ENCODE measurements at regions not wholly inside any gene's neighbourhood (a gene's known extent, or its start where the extent isn't known, plus 50 kb on each side); places are given as distances from the start of the nearest gene placed in this dataset.

- Mint-ChIP-seq H3K4me1 (no peaks in the 10 kb centered on the region), H3K27me3 (peaks cover 36% of the 10 kb centered on the region), H3K9me3 (no peaks in the 10 kb centered on the region), H3K36me3 (no peaks in the 10 kb centered on the region), H3K4me3 (no peak overlapping the region), H3K27ac (no peak overlapping the region)
- DNase-seq = no peak
- POLR2A ChIA-PET = no interaction called here
- ATAC-seq (ENCODE audit: low read depth) = no peak
Measured at GRCh38 chr12:53849113-53849512, 89.5 kb upstream of the HOXC13 start.

- peaks cover 39% of the 10 kb centered on the region for H3K27me3 Mint-ChIP-seq
- no peaks in the 10 kb centered on the region for H3K36me3 Mint-ChIP-seq
Measured at GRCh38 chr12:53849656-53850055, 89.0 kb upstream of the HOXC13 start.

GRCh38 chr12:53852061-53852460, 86.6 kb upstream of the HOXC13 start:
- DNase-seq (no peak), ATAC-seq (ENCODE audit: low read depth) (no peak)
- Mint-ChIP-seq H3K4me3 (no peak overlapping the region), H3K36me3 (no peaks in the 10 kb centered on the region), H3K4me1 (no peaks in the 10 kb centered on the region), H3K27ac (no peak overlapping the region), H3K27me3 (peaks cover 42% of the 10 kb centered on the region), H3K9me3 (no peaks in the 10 kb centered on the region)
- POLR2A ChIA-PET = no interaction called here

More at GRCh38 chr12:53849656-53850055, 89.0 kb upstream of the HOXC13 start:
- Mint-ChIP-seq H3K9me3 (no peaks in the 10 kb centered on the region), H3K4me3 (no peak overlapping the region), H3K4me1 (no peaks in the 10 kb centered on the region), H3K27ac (no peak overlapping the region)
- POLR2A ChIA-PET = no interaction called here
- DNase-seq = no peak
- no peak for ATAC-seq (ENCODE audit: low read depth)

GRCh38 chr12:53852992-53853391, 85.6 kb upstream of the HOXC13 start:
- Mint-ChIP-seq H3K9me3 (no peaks in the 10 kb centered on the region), H3K4me1 (no peaks in the 10 kb centered on the region), H3K36me3 (no peaks in the 10 kb centered on the region), H3K4me3 (no peak overlapping the region), H3K27ac (no peak overlapping the region), H3K27me3 (peaks cover 44% of the 10 kb centered on the region)
- ATAC-seq (ENCODE audit: low read depth) (no peak), DNase-seq (no peak)
- POLR2A ChIA-PET = no interaction called here

GRCh38 chr12:53854701-53855316, 83.8 kb upstream of the HOXC13 start:
- H3K27me3 Mint-ChIP-seq = peaks cover 38% of the 10 kb centered on the region
- DNase-seq (no peak), ATAC-seq (ENCODE audit: low read depth) (no peak)
- no peak overlapping the region for H3K4me3 Mint-ChIP-seq
- no peaks in the 10 kb centered on the region for H3K9me3 Mint-ChIP-seq
- no peaks in the 10 kb centered on the region for H3K4me1 Mint-ChIP-seq
- H3K36me3 Mint-ChIP-seq = no peaks in the 10 kb centered on the region
- POLR2A ChIA-PET = no interaction called here
- no peak overlapping the region for H3K27ac Mint-ChIP-seq

GRCh38 chr12:53856132-53856531, 82.5 kb upstream of the HOXC13 start:
- ATAC-seq (ENCODE audit: low read depth) (no peak), DNase-seq (no peak)
- Mint-ChIP-seq H3K4me1 (no peaks in the 10 kb centered on the region), H3K36me3 (no peaks in the 10 kb centered on the region), H3K27me3 (peaks cover 37% of the 10 kb centered on the region), H3K9me3 (no peaks in the 10 kb centered on the region), H3K27ac (no peak overlapping the region), H3K4me3 (no peak overlapping the region)
- POLR2A ChIA-PET = no interaction called here

- Mint-ChIP-seq H3K27me3 (peaks cover 35% of the 10 kb centered on the region), H3K27ac (no peak overlapping the region), H3K4me1 (no peaks in the 10 kb centered on the region), H3K4me3 (no peak overlapping the region), H3K36me3 (no peaks in the 10 kb centered on the region), H3K9me3 (no peaks in the 10 kb centered on the region)
- DNase-seq (no peak), ATAC-seq (ENCODE audit: low read depth) (no peak)
- POLR2A ChIA-PET = no interaction called here
Measured at GRCh38 chr12:53857666-53858065, 81.0 kb upstream of the HOXC13 start.

- H3K27me3 Mint-ChIP-seq = peaks cover 25% of the 10 kb centered on the region
- H3K4me3 Mint-ChIP-seq = no peak overlapping the region
- no peaks in the 10 kb centered on the region for H3K9me3 Mint-ChIP-seq
- POLR2A ChIA-PET = no interaction called here
- ATAC-seq (ENCODE audit: low read depth) = no peak
- H3K4me1 Mint-ChIP-seq = no peaks in the 10 kb centered on the region
- no peaks in the 10 kb centered on the region for H3K36me3 Mint-ChIP-seq
- no peak for DNase-seq
- H3K27ac Mint-ChIP-seq = no peak overlapping the region
Measured at GRCh38 chr12:53860426-53861345, 77.9 kb upstream of the HOXC13 start.

GRCh38 chr12:53862206-53862605, 76.4 kb upstream of the HOXC13 start:
- ATAC-seq (ENCODE audit: low read depth) (no peak), DNase-seq (no peak)
- Mint-ChIP-seq H3K36me3 (no peaks in the 10 kb centered on the region), H3K9me3 (no peaks in the 10 kb centered on the region), H3K27ac (no peak overlapping the region), H3K27me3 (peaks cover 17% of the 10 kb centered on the region), H3K4me3 (no peak overlapping the region), H3K4me1 (no peaks in the 10 kb centered on the region)
- POLR2A ChIA-PET = no interaction called here

GRCh38 chr12:53862831-53863230, 75.8 kb upstream of the HOXC13 start:
- H3K36me3 Mint-ChIP-seq = no peaks in the 10 kb centered on the region
- POLR2A ChIA-PET = no interaction called here

GRCh38 chr12:53866727-53867126, 71.9 kb upstream of the HOXC13 start:
- Mint-ChIP-seq H3K27ac (no peak overlapping the region), H3K9me3 (no peaks in the 10 kb centered on the region), H3K27me3 (peaks cover 10% of the 10 kb centered on the region), H3K4me1 (no peaks in the 10 kb centered on the region), H3K36me3 (no peaks in the 10 kb centered on the region), H3K4me3 (no peak overlapping the region)
- ATAC-seq (ENCODE audit: low read depth) (no peak), DNase-seq (no peak)
- POLR2A ChIA-PET = no interaction called here

More at GRCh38 chr12:53862831-53863230, 75.8 kb upstream of the HOXC13 start:
- Mint-ChIP-seq H3K9me3 (no peaks in the 10 kb centered on the region), H3K27me3 (peaks cover 14% of the 10 kb centered on the region), H3K4me3 (no peak overlapping the region), H3K4me1 (no peaks in the 10 kb centered on the region), H3K27ac (no peak overlapping the region)
- DNase-seq = no peak
- no peak for ATAC-seq (ENCODE audit: low read depth)

- Mint-ChIP-seq H3K9me3 (no peaks in the 10 kb centered on the region), H3K36me3 (no peaks in the 10 kb centered on the region), H3K4me1 (no peaks in the 10 kb centered on the region), H3K27me3 (peaks cover 15% of the 10 kb centered on the region), H3K4me3 (no peak overlapping the region), H3K27ac (no peak overlapping the region)
- POLR2A ChIA-PET = no interaction called here
- no peak for DNase-seq
- ATAC-seq (ENCODE audit: low read depth) = no peak
Measured at GRCh38 chr12:53867216-53868012, 71.2 kb upstream of the HOXC13 start.

- ATAC-seq (ENCODE audit: low read depth) = no peak
- Mint-ChIP-seq H3K36me3 (no peaks in the 10 kb centered on the region), H3K4me3 (no peak overlapping the region), H3K27me3 (peaks cover 26% of the 10 kb centered on the region), H3K4me1 (no peaks in the 10 kb centered on the region), H3K27ac (no peak overlapping the region), H3K9me3 (no peaks in the 10 kb centered on the region)
- DNase-seq = no peak
- POLR2A ChIA-PET = no interaction called here
Measured at GRCh38 chr12:53868511-53868986, 70.1 kb upstream of the HOXC13 start.

All from activated naive CD8-positive, alpha-beta T cell treated with anti-CD3 and anti-CD28 coated beads, Interleukin-2, amount 10 ng/mL, durations not matched to agents 7 days and 5 days (primary cell).